HG02981 (cell line): ENCODE measurements at regions not wholly inside any gene's neighbourhood (a gene's known extent, or its start where the extent isn't known, plus 50 kb on each side); places are given as distances from the start of the nearest gene placed in this dataset.
"Not testable (repeated sequence)": the region's sequence is repeated elsewhere in the genome, so short reads cannot be mapped to it uniquely, and the experiment has no call there.

Experiments used
- ATAC-seq: cut with Tn5 transposase; IDR thresholded peaks from one replicate; pipeline ENCODE4 v1.9.1; 2021; ENCODE audit warnings: mild to moderate bottlenecking, moderate library complexity; ENCODE audit not compliant: unreplicated experiment

DNA sequence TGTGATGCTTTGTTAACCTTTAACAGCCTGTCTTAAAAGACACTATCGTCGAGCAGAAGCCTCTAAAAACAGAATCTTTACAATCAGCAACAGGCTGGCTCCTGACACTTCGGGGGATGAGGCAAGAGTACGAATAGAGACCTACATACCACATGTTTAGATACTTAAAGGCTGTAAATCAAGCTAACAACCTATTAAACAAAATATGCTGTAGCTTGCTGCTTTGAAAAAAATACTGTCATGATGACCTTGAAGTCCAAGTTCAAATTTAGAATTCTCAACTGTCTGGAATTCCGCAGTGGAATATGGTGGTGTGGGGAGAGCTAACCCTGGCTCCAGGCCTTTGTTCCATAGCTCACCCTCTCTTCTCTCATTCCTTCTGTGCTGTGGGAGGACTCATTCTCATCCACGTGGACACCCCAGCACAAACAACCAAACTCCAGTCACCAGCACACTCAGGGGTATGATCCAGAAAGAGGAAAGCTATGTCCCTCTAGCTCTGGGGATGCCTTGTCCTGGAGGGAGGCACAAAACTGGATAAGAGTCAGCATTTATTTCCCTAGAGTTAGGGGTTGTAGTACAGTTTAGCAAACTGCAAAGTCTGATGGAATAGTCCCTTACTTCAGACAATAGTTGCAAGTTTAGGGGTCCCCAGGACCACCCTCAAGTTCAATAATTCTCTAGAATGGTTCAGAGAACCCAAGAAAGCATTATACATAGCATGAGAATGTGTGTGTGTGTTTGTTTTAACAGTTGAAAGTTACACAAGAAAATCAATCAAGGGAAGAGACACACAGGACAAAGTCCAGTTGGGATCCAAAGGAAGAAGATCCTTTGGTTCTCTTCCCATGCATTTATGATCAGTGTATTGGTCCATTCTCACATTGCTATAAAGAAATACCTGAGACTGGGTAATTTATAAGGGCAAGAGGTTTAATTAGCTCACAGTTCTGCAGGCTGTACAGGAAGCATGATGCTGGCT lies 196.1 kb upstream of the SVIL start:
- ATAC-seq = no peak

DNA sequence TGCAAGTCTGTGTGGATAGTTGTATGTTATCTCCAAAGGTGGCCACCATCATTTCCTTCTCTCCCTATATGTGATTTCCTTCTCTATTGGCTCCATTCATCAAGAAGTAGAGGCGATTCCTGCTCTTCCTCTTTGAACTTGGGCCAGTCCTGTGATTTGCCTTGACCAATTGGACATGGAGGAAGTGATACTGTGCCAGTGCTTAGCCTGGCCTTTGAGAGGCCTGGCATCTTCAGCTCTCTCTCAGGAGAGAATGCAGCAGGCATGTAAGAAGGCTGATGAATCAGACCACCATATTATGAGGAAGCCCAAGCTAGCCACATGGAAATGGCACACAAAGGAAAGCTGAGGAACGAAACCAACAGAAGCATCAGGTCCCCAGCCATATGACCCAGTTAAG lies 195.0 kb upstream of the SVIL start:
- ATAC-seq = no peak

DNA sequence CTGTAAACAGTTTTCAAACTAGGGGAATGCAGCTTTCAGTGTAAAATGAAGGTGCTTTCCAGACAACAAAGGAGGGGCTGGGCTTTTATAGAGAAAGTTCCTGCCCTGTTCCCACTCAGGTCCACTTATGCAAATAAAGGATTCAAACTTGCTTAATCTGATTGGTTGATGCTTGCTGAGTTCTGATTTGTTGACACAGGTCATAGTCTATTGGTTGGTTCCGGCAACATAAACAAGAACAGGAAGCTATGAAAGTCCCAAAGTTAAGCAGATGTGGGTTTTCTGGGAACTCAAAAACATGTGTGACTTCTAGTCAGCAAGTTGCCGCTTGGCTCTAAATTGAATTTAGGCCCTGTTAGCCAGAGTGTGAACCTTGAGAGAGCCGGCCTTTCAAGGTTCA lies 194.2 kb upstream of the SVIL start:
- no peak for ATAC-seq

DNA sequence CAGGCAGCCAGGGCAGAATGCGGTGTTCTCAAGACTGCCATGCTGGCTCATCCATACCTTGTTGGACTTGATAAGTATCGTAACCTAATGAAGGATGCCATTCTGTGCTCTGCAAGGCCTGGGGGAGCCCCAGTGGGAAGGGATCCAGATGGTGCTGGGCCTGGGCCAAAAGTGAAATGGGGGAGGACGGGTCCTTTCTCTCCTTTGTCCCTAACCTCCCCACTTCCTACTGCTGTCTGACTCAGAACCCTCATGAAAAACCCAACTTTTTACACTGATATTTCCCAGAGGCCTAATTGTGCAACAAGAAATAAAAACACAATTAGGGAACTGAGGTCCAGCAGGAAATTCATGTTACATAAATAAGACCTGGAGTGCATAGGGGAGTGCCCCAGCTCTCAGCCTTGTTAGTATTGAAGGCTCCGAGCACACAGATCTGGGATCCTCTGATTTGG lies 193.7 kb upstream of the SVIL start:
- no peak for ATAC-seq

DNA sequence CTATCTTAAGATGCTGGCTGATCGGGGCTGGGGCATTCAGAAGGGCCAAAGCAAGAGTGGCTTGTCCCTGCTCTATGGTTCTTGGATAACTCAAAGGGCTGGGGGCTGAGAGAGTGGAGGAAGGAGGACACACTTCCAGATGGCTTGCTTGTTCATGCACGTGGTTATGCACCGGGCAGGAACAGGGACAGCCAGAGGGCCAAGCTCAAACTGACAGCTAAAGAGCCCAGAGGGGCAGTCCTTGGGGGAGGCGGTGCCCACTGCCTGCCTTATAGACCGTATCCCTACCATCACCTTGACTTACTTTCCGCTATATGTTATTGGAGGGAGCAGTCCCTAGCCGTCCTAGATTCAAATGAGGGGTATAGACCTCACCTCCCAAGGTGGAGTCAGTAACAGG lies 192.7 kb upstream of the SVIL start:
- ATAC-seq = no peak

DNA sequence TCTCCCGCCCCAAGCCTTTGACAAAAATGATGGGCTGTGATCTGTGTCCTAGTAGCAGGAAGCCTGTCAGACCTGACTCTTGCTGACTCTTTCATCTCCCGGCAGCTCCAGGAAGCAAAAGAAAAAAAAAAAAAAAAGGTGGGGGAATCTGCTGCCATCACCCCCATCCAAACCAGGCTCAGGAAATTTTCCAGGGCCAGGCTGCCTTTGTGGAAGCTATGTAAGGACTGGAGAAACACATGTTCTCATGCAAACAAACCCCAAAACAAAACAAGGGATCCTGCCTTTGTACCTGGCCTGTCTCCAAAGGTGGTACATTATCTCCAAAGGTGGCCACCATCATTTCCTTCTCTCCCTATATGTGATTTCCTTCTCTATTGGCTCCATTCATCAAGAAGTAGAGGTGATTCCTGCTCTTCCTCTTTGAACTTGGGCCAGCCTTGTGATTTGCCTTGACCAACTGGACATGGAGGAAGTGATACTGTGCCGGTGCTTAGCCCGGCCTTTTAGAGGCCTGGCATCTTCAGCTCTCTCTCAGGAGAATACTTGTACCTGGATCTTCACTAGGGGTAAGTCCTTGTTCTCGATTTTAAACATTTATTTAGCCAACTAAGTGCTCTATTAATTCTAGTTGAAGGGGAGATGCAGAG lies 192.2 kb upstream of the SVIL start:
- no peak for ATAC-seq

DNA sequence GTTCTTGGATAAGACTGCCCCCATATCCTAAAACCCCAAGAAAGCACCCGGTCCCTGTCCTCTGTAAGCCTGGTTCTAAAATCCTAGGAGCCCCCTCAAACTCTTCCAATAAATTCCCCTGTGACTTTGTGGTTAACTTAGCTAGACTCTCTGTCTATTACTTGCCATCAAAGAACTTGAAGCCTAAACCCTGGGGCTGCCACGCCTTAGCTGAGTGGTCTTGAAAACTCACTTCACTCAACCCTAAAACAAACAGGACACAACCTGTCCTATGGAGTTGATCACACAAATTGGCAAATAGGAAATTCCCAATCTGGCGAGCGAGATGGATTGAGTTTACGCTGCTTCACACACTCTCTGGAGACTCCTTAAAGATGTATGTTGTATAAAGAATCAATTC lies 191.4 kb upstream of the SVIL start:
- ATAC-seq = no peak

DNA sequence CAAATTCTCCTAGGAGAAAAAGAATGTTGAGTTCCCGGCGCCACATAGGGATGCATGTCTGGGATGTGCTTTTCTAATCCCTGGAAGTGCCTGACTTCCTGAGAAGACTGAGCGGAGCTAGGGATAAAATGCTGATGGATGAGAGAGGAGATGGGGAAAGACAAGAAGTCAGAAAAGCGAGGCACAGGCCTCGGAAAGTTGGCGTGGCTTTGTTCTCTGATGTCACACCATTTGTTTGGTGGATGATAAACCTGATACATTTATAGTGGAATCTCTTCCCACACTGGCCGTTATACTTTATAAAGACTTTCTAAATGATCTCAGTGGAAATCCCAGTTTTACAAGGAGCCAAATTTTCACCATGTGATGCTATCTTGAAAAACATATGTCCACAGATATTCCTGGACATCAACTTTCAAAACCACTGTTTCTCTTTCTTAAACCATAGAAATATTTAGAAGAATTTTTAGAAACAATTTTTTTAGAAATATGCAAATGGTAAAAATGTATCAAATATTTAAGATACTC lies 188.8 kb upstream of the SVIL start:
- ATAC-seq = no peak

DNA sequence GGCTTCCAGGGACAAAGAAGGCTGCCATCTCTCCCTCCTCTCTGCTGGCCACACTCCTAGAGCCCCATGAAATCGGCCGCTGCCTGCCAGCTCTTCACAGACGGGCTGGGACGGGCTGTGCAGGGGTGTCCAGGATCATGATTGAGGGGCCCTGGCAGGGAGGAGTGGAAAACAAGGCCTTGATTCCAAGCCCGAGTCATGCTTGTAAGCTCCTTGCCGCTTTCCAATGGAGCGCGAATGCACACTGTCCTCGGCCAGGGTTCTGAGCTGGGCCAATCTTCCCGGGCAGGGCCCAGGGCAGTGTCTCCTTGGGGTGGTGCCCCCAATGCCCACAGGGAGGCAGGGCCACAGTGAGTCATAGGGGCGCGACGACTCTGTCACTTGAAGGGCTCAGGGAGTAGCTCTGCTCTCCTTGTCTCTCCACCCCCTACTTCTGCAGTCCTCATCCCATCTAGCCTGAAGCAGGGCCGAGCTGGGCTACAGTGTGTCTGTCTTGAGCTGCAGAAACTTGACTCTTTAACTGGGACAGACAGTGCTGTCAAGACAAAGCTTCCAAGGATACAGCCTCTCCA lies 186.2 kb upstream of the SVIL start:
- ATAC-seq = no peak

DNA sequence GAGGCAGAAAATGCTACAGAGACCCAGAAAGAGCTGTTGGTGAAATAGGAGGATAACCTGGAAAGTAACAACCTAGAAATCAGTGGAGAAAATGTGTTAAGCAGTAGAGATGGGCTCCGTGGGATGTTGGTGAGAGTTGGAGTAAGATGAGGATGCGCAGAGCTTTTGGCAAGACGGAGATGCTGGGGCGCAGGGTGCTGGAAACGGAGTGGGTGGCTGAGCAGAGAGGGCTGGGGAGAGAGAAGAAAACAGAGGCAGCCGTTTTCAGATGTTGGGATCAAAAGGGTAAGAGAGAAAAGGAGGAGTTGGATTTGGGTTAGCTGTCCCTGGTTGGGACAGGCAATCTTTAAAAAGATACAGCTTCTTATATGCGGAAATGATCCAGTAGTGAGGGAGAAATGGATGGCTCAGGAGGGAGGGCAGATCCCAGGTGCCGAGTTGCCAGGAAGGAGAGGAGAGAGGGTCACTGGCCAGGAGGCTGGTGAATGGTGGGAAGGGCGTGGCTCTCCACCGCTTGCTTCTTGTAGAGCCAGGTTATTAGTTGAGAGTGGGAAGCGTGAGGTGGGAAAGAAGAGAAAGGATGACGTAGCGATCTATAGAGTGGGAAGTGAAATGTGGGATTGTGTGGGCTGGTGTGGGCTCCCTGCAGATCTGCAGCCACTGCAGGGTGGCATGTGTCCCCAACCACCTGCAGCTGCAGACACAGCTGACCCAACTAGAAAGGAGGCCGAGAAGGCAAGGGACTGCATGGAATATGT lies 182.2 kb upstream of the SVIL start:
- no peak for ATAC-seq

DNA sequence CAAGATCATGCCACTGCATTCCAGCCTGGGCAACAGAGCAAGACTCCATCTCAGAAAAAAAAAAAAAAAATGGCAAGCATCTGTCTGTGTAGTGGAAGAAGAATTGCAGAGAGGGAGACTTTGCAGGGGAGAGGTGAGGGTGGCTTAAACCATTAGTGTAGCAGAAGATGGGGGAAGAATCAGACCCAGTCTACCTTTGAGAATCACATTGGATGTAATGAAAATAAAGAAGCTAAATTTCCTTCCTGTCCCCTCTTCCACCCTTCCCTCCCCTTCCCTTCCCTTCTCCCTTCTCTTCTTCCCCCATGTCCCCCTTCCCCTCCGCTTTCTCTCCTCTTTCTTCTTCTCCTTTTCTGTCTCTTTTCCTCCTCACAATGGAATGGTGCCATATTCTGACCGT lies 180.8 kb upstream of the SVIL start:
- no peak for ATAC-seq

DNA sequence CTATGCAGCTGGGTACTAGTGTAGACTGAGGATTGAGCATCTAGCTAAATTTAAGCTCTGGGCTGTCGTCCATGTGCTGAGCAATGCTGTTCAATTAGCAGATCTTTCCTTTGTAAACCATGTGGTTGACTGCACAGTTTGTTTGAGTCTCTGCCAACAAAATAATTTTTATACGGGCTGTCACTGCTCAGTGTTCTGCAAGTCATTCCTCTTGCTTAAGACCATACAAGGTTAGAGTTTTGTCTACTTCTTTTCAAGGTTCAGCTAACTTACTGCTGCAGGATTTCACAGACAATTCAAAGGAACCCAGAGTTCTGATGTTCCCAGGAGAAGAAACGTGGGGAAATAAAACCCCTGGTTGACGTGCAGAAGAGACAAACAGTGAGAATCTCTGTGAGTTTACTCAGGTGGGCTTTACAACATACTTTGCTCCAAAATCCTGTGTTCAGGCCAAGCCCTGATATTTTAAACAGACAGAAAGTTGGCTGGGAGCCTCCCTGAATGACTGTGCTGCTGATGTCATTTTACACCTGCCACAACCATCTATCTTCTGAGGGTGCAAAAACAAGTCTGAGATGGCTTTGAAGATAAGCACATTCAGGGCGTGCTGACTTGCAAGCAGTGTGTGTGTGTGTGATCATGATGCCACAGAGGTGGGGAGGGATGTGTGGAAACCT lies 177.1 kb upstream of the SVIL start:
- no peak for ATAC-seq

DNA sequence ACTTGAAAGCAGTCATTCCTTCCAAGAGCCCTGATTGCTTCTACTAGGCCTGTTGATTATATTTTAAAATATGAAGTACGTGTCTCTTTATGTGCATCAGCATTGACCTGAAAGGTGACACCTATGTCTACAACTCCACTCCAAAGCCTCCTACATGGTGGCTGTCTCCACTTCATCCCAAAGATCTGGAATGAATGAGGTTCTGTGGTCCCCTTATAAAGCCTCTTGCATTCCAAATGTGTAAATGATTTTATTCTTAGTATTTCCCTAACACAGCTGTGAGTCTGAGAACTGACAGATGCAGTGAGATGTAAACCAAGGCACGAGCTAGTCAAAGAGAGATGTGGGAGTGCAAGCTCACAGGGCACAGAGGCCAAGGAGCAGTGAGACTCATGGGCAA lies 176.0 kb upstream of the SVIL start:
- ATAC-seq = no peak

DNA sequence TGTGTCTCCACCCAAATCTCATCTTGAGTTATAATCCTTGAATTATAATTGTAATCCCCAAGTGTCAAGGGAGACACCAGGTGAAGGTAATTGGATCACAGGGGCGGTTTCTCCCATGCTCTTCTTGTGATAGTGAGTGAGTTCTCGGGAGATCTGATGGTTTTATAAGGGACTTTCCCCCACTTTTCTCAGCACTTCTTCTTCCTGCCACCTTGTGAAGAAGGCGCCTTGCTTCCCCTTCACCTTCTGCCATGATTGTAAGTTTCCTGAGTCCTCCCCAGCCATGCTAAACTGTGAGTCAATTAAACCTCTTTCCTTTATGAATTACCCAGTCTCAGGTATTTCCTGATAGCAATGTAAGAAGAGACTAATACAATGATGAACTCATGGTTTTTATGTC lies 175.5 kb upstream of the SVIL start:
- ATAC-seq = not testable (repeated sequence)

DNA sequence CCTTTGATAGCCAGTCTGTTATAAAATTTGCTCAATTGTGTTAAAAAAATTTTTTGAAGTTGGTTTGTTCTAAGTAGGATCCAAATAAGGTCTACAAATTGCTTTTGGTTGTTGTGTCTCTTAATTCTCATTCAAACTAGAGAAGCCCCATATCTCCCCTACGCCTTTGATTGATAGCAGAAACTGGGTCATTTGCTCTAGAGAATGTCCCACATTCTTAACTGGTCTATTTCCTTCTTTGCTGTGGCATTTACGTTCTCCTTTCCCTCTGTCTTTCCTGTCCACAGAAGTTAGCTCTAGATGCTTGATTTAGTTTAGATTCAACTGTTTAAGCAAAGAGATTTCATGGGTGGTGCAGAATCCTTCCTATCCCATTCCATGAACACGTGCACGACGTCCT lies 174.6 kb upstream of the SVIL start:
- ATAC-seq = no peak

DNA sequence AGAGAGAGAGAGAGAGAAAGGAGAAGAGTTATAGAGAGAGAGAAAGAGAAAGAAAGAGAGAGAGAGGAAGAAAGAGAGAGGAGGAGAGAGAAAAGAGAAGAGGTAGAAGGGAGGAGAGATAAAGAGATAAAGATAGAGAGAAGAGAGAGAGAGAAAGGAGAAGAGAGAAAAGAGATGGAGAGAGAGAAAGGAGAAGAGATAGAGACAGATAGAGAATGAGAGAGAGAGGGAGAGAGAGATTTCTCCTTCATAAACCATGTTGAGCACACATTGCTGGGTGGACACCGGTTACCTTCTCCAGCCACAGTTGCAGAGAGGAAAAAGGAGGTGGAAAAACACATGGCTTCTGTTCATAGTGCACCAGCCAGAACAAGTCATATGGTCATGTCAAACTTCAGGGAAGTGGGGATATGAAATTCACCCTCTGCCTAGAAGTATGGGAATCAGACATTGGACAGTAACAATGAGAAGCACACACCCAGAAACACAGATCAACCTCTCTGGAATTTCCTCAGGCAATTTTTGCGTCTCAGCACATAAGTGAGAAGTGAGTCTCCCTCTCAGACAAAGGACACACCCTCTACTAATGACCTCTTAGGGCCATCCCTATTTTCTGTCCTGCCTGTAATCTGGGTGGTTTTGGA lies 172.5 kb upstream of the SVIL start:
- no peak for ATAC-seq

DNA sequence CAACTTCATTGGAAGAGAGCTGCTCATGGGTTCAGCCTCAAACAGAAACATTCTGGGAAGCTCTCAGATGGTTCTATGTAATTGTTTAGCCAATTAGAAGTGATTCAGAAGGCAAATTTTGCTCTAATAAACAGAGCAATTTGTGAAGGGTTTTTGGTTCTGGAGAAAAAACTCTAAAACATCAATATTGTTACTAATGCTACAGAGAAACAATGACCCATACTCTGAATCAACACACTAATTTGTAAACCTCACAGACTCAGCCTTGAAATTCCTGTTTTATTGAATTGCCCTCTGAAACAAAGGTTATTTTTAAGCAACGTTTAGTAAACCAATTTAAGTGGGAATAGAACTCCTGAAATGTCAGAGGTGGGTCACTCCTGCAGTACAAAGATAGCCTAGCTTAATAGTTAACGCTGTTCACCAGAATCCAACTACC lies 171.6 kb upstream of the SVIL start:
- no peak for ATAC-seq

DNA sequence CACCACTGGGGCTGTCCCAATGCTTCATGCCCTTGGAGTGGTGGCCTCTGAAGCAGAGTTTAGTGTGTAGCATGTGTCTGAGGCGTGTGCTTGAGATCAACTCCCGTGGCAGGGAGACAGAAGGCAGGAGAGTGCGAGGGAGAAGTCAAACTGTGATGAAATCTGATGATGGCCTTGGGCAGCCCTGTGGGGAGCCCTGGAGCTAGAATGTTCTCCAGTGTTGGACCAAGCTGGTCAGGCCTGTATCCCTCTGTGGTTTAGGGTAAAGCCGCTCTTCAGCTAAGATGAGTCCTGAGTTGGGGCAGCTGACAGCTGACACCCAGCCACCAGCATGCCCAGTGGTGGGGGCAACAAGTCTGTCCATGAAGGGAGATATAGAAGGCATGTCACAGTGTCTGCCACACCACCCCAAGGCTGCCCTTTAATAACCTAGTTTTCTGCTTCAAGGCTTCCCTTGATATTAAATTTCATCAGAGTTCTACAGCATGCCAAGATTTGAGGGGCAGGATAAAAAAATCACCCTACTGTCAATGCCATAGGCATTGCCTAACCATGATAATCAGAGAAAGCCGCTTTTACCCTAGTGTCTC lies 170.5 kb upstream of the SVIL start:
- ATAC-seq = no peak

DNA sequence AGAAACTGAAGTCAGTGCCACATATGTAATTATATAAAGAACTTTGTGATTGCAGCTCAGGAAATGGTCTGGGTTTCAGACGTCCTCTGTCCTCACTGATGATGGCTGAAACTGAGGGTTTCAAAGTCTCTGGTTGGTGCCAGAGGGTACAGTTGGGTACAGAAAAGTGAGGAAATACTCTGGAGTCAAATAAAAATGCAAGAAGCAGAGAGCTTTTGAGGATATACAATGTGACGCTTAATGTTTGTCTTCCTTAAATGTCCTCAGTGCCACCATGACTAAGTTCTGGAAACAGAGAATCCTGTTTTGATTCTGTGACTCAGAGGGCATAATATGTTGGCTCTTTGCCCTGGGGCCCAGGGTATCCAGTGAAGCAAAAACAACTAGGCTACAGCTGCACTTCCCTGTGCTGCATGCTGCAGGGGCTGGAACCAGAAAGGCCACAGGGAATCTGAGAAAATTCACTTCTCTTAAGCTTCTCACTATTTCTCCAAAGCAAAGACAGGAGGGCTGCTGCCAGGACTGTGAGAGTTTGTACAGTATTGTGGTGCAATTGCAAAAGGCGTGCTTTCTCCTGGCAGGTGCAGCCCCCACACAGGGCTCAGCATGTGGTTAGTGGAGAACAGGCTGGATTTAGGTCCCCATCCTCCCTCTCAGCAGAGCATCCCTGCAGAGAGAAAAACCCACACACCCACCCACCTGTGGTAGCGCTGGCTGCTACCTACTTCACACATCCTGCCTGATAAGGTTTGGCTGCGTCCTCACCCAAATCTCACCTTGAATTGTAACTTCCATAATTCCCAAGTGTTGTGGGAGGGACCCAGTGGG lies 169.5 kb upstream of the SVIL start:
- no peak for ATAC-seq
